ENCODE measurements at regions not wholly inside any gene's neighbourhood (a gene's known extent, or its start where the extent isn't known, plus 50 kb on each side); places are given as distances from the start of the nearest gene placed in this dataset.

GRCh38 chr9:129323999-129324553 lies 146.0 kb upstream of the IER5L start:
- no peak overlapping the region for H3K4me3 ChIP-seq
- TF ChIP-seq CTCF (IDR thresholded peaks at IDR 0.05), result no peak
- H3K27ac ChIP-seq, result peak overlapping the region; percentile 92 to 95
- peak; percentile 68 for DNase-seq (ENCODE audit: low spot score)

- peak; percentile 69 for DNase-seq (ENCODE audit: low spot score)
- H3K27ac ChIP-seq, result peak overlapping the region; percentile 92 to 95
Observed at GRCh38 chr9:129323376-129323998, 145.4 kb upstream of the IER5L start.

GRCh38 chr9:129322641-129323375 lies 144.7 kb upstream of the IER5L start:
- peak; percentile 22 for DNase-seq (ENCODE audit: low spot score)
- no peak for TF ChIP-seq CTCF (IDR thresholded peaks at IDR 0.05)
- H3K27ac ChIP-seq, result peak overlapping the region; percentile 92 to 95
- no peak overlapping the region for H3K4me3 ChIP-seq

More at GRCh38 chr9:129323376-129323998, 145.4 kb upstream of the IER5L start:
- H3K4me3 ChIP-seq, result no peak overlapping the region
- TF ChIP-seq CTCF (IDR thresholded peaks at IDR 0.05), result no peak

- peak overlapping the region; percentile 92 to 95 for H3K27ac ChIP-seq
- no peak for TF ChIP-seq CTCF (IDR thresholded peaks at IDR 0.05)
- peak; percentile 75 for DNase-seq (ENCODE audit: low spot score)
- peak overlapping the region; percentile 73 for H3K4me3 ChIP-seq
Observed at GRCh38 chr9:129322022-129322621, 144.1 kb upstream of the IER5L start.

- Histone ChIP-seq H3K4me3 (peak overlapping the region; percentile 73), H3K27ac (peak overlapping the region; percentile 92 to 95)
- TF ChIP-seq CTCF (IDR thresholded peaks at IDR 0.05), result no peak
- peak; percentile 72 for DNase-seq (ENCODE audit: low spot score)
Observed at GRCh38 chr9:129321286-129322021, 143.4 kb upstream of the IER5L start.

- Histone ChIP-seq H3K27ac (peak overlapping the region; percentile 92 to 95), H3K4me3 (peak overlapping the region; percentile 73)
- peak; percentile 86 for DNase-seq (ENCODE audit: low spot score)
- TF ChIP-seq CTCF (IDR thresholded peaks at IDR 0.05), result no peak
Observed at GRCh38 chr9:129320575-129321285, 142.7 kb upstream of the IER5L start.

Measured in coronary artery (tissue), 2 donors.